ENCODE measurements at regions not wholly inside any gene's neighbourhood (a gene's known extent, or its start where the extent isn't known, plus 50 kb on each side); places are given as distances from the start of the nearest gene placed in this dataset.

DNA sequence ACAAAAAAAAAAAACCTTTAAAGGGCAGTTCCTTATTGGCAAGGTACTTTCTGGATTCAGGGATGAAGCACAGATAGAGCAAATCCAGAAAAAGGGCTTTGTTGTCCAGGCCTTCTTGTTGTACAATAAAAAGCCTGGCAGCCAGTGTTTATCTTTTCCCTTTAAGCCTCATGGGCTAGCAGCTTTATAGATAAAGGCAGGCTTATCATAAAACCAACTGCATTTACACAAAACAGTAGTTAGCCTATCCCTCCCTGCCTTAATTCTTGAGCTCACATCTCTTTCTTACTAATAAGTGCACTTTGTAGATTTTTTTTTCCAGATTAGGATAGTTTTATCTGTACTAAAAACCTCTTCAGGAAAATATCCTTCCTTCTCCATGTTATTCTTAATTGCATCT, 662.8 kb upstream of the CCDC54 start:
- no peak for TF ChIP-seq POLR2A (IDR thresholded peaks at IDR 0.05; ENCODE audit: low read depth, low read length)
- no peak for TF ChIP-seq POLR2AphosphoS5 (IDR thresholded peaks at IDR 0.05; ENCODE audit: low read depth, low read length)

All from GM12891 (cell line).